Upper lobe of left lung (tissue), 6 donors: ENCODE measurements at regions not wholly inside any gene's neighbourhood (a gene's known extent, or its start where the extent isn't known, plus 50 kb on each side); places are given as distances from the start of the nearest gene placed in this dataset.

ENCODE experiments used
- ATAC-seq, 2 donors: fragments of 200-7000 bp; cut with Tn5 transposase; one replicate each; pipeline ENCODE4 v1.9.1; 2022; ENCODE audit warnings: mild to moderate bottlenecking in 2 of 2, moderate library complexity in 2 of 2; ENCODE audit not compliant: low FRiP score in 2 of 2
- DNase-seq, 2 donors: peaks; one replicate each; pipeline ENCODE4 v3.0.0-alpha.2; 2019 to 2020
- H3K27ac ChIP-seq, 4 donors: fragments of 200-600 bp; sonication (generic); one replicate each; pipeline ENCODE4 v1.5.1; 2016 to 2019
- H3K27me3 ChIP-seq, 4 donors: fragments of 200-600 bp; sonication (generic); one replicate each; pipeline ENCODE4 v1.5.1; 2017 to 2019
- H3K36me3 ChIP-seq, 4 donors: fragments of 200-600 bp; sonication (generic); one replicate each; pipeline ENCODE4 v1.5.1; 2016 to 2019
- H3K4me1 ChIP-seq, 4 donors: fragments of 200-600 bp; sonication (generic); one replicate each; pipeline ENCODE4 v1.5.1; 2018 to 2019
- H3K4me3 ChIP-seq, 4 donors: fragments of 200-600 bp; sonication (generic); one replicate each; pipeline ENCODE4 v1.5.1; 2017 to 2019; ENCODE audit warnings: mild to moderate bottlenecking in 2 of 4, moderate library complexity in 1 of 4
- H3K9me3 ChIP-seq, 4 donors: fragments of 200-600 bp; sonication (generic); one replicate each; pipeline ENCODE4 v1.5.1; 2018 to 2019
- CTCF ChIP-seq, 6 experiments: fragments of 450-650 bp in 4 of 6; fragments of 200-600 bp in 2 of 6; sonication (generic) in 2 of 6; IDR thresholded peaks; one replicate each; pipeline ENCODE4 v1.5.1; 2016 to 2019; ENCODE audit warnings: antibody characterized with exemption in 6 of 6
- EP300 ChIP-seq, 4 donors: sonication (generic); formaldehyde crosslinking; IDR thresholded peaks; one replicate each; pipeline ENCODE4 v1.5.1; 2017; ENCODE audit warnings: antibody characterized with exemption in 4 of 4, control low read depth in 2 of 4
- POLR2A ChIP-seq, 4 donors: fragments of 450-650 bp; IDR thresholded peaks; one replicate each; pipeline ENCODE4 v1.5.1; 2016 to 2017; ENCODE audit warnings: antibody characterized with exemption in 4 of 4, mild to moderate bottlenecking in 2 of 4
- POLR2AphosphoS5 ChIP-seq, 2 donors: sonication (generic); formaldehyde crosslinking; IDR thresholded peaks; one replicate each; pipeline ENCODE4 v1.5.1; 2017; ENCODE audit warnings: antibody characterized with exemption in 2 of 2
- WGBS, 2 donors: methylation state at CpG; one replicate each; pipeline ENCODE4 v1.1.5; 2017 to 2018; 5-methylcytosine and 5-hydroxymethylcytosine counted together
- donor health status: DM: no; HTN: no; CAD: no; lungs with moderate emphysema.
- donor health status: DM: no; HTN: yes; CAD: no; lungs with severe emphysema.

- no peak for ATAC-seq
- WGBS, 2 donors, result 62 to 65% methylated on average over 4 of the region's 4 CpGs
- no peak for DNase-seq
Measured at GRCh38 chr5:164332349-164333196, 827.2 kb downstream of the MAT2B start.

GRCh38 chr5:164335837-164336236 is 830.4 kb downstream of the MAT2B start:
- TF ChIP-seq POLR2AphosphoS5 (IDR thresholded peaks at IDR 0.05) (no peak), POLR2A (IDR thresholded peaks at IDR 0.05) (no peak), EP300 (IDR thresholded peaks at IDR 0.05) (no peak), CTCF (IDR thresholded peaks at IDR 0.05) (no peak)
- Histone ChIP-seq H3K36me3 (no peaks in the 10 kb centered on the region), H3K27me3 (no peaks in the 10 kb centered on the region), H3K4me3 (no peak overlapping the region), H3K9me3 (no peaks in the 10 kb centered on the region), H3K27ac (no peak overlapping the region), H3K4me1 (no peaks in the 10 kb centered on the region)
- 57 to 69% methylated on average over 1 of the region's 1 CpG for WGBS, 2 donors
- no peak for DNase-seq
- peak in 1 of 2 donors; percentile 58 for ATAC-seq

More at GRCh38 chr5:164332349-164333196, 827.2 kb downstream of the MAT2B start:
- Histone ChIP-seq H3K9me3 (peaks cover 0 to 2% (median 0%) of the 10 kb centered on the region in 4 donors), H3K36me3 (no peaks in the 10 kb centered on the region), H3K4me1 (no peaks in the 10 kb centered on the region), H3K27me3 (no peaks in the 10 kb centered on the region), H3K27ac (no peak overlapping the region), H3K4me3 (no peak overlapping the region)
- TF ChIP-seq POLR2AphosphoS5 (IDR thresholded peaks at IDR 0.05) (no peak), EP300 (IDR thresholded peaks at IDR 0.05) (no peak), POLR2A (IDR thresholded peaks at IDR 0.05) (no peak), CTCF (IDR thresholded peaks at IDR 0.05) (no peak)

- no peak for ATAC-seq
Measured at GRCh38 chr5:164336276-164336675, 830.9 kb downstream of the MAT2B start.

DNA sequence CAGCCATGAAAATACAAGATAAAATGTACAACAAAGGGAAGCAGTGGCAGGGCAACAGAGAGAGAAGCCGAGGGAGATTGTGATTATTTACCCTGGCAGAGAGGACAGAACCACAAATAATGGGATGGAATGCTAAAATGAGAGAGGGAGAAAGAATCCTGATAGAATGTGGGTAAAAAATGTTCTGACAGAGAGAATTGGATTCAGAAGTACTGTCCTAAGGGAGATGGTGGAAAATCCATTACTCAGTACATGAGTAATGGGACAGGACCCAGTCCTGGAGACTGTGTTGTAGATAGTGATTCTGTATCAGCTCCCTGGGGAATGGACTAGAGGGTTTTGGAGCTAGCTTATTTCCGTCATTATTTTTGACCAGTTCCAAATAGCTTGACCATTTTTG is 831.5 kb downstream of the MAT2B start:
- WGBS, 2 donors, result 78 to 80% methylated on average over 2 of the region's 2 CpGs
- no peak for DNase-seq
- H3K36me3 ChIP-seq, result no peaks in the 10 kb centered on the region
- no peak overlapping the region for H3K27ac ChIP-seq
- H3K4me3 ChIP-seq, result no peak overlapping the region
- no peaks in the 10 kb centered on the region for H3K9me3 ChIP-seq
- TF ChIP-seq POLR2AphosphoS5 (IDR thresholded peaks at IDR 0.05), result no peak
- no peak for TF ChIP-seq CTCF (IDR thresholded peaks at IDR 0.05)
- TF ChIP-seq EP300 (IDR thresholded peaks at IDR 0.05), result no peak
- no peak for TF ChIP-seq POLR2A (IDR thresholded peaks at IDR 0.05)
- H3K4me1 ChIP-seq, result no peaks in the 10 kb centered on the region
- ATAC-seq, result peak in 1 of 2 donors; percentile 87
- H3K27me3 ChIP-seq, result no peaks in the 10 kb centered on the region

More at GRCh38 chr5:164336276-164336675, 830.9 kb downstream of the MAT2B start:
- no peak for DNase-seq
- Histone ChIP-seq H3K4me3 (no peak overlapping the region), H3K27me3 (no peaks in the 10 kb centered on the region), H3K36me3 (no peaks in the 10 kb centered on the region), H3K9me3 (no peaks in the 10 kb centered on the region), H3K4me1 (no peaks in the 10 kb centered on the region), H3K27ac (no peak overlapping the region)
- TF ChIP-seq CTCF (IDR thresholded peaks at IDR 0.05), result no peak
- TF ChIP-seq POLR2AphosphoS5 (IDR thresholded peaks at IDR 0.05), result no peak
- TF ChIP-seq POLR2A (IDR thresholded peaks at IDR 0.05), result no peak
- no peak for TF ChIP-seq EP300 (IDR thresholded peaks at IDR 0.05)
- WGBS, 2 donors, result 42 to 62% methylated on average over 1 of the region's 1 CpG
